ENCODE measurements at regions not wholly inside any gene's neighbourhood (a gene's known extent, or its start where the extent isn't known, plus 50 kb on each side); places are given as distances from the start of the nearest gene placed in this dataset.

GRCh38 chr7:26043801-26044200 is 108.2 kb upstream of the NFE2L3 start:
- FAIRE-seq (no peak), DNase-seq (ENCODE audit: insufficient read length, low spot score) (no peak)
- no peak for TF ChIP-seq CTCF (IDR thresholded peaks at IDR 0.05; ENCODE audit: insufficient read depth, missing control alignments)

- DNase-seq (ENCODE audit: insufficient read length, low spot score): no peak
- no peak for FAIRE-seq
- no peak for TF ChIP-seq CTCF (IDR thresholded peaks at IDR 0.05; ENCODE audit: insufficient read depth, missing control alignments)
These were observed 107.7 kb upstream of the NFE2L3 start for GRCh38 chr7:26044320-26044719.

- FAIRE-seq: no peak
- TF ChIP-seq CTCF (IDR thresholded peaks at IDR 0.05; ENCODE audit: insufficient read depth, missing control alignments): no peak
- DNase-seq (ENCODE audit: insufficient read length, low spot score): no peak
These were observed 105.8 kb upstream of the NFE2L3 start for GRCh38 chr7:26046150-26046549.

GRCh38 chr7:26046878-26047277 is 105.1 kb upstream of the NFE2L3 start:
- FAIRE-seq (no peak), DNase-seq (ENCODE audit: insufficient read length, low spot score) (no peak)
- TF ChIP-seq CTCF (IDR thresholded peaks at IDR 0.05; ENCODE audit: insufficient read depth, missing control alignments): no peak

GRCh38 chr7:26048663-26049062 is 103.3 kb upstream of the NFE2L3 start:
- no peak for TF ChIP-seq CTCF (IDR thresholded peaks at IDR 0.05; ENCODE audit: insufficient read depth, missing control alignments)
- DNase-seq (ENCODE audit: insufficient read length, low spot score): no peak
- no peak for FAIRE-seq

GRCh38 chr7:26049081-26049480 is 102.9 kb upstream of the NFE2L3 start:
- FAIRE-seq: no peak
- TF ChIP-seq CTCF (IDR thresholded peaks at IDR 0.05; ENCODE audit: insufficient read depth, missing control alignments): no peak

GRCh38 chr7:26051021-26051420 is 101.0 kb upstream of the NFE2L3 start:
- FAIRE-seq (peak; percentile 16), DNase-seq (ENCODE audit: insufficient read length, low spot score) (no peak)
- no peak for TF ChIP-seq CTCF (IDR thresholded peaks at IDR 0.05; ENCODE audit: insufficient read depth, missing control alignments)

More at GRCh38 chr7:26049081-26049480, 102.9 kb upstream of the NFE2L3 start:
- no peak for DNase-seq (ENCODE audit: insufficient read length, low spot score)

Measured in D721Med (cell line).